CD4-positive, CD25-positive, alpha-beta regulatory T cell (primary cell): ENCODE measurements at regions not wholly inside any gene's neighbourhood (a gene's known extent, or its start where the extent isn't known, plus 50 kb on each side); places are given as distances from the start of the nearest gene placed in this dataset.

Source experiments
- ATAC-seq, 2 donors: fragments of 150-1000 bp; cut with Tn5 transposase; one replicate each; pipeline ENCODE4 v1.10.0; 2021; ENCODE audit warnings: low read depth in 2 of 2, moderate number of reproducible peaks in 2 of 2, moderate library complexity in 1 of 2
- DNase-seq, 3 donors: peaks; one replicate each; pipeline versions ENCODE4 v3.0.0 to v3.0.0-alpha.2; 2012 to 2022; ENCODE audit warnings: mixed read lengths in 1 of 3
- H3K27ac ChIP-seq: one replicate; pipeline ENCODE4 v1.7.0; 2013; ENCODE audit warnings: mild to moderate bottlenecking, low read length; ENCODE audit not compliant: insufficient read depth, poor library complexity, severe bottlenecking
- H3K27me3 ChIP-seq: one replicate; pipeline ENCODE4 v1.7.0; 2013; ENCODE audit warnings: low read length; ENCODE audit not compliant: control insufficient read depth, insufficient read depth
- H3K36me3 ChIP-seq: one replicate; pipeline ENCODE4 v1.7.0; 2013; ENCODE audit warnings: mild to moderate bottlenecking, low read length, moderate library complexity; ENCODE audit not compliant: control insufficient read depth, insufficient read depth
- H3K4me1 ChIP-seq: 2 replicates; pipeline ENCODE4 v1.7.0; 2013; ENCODE audit warnings: mild to moderate bottlenecking, low read length; ENCODE audit not compliant: insufficient read depth, control insufficient read depth, poor library complexity, severe bottlenecking
- H3K4me3 ChIP-seq: one replicate; pipeline ENCODE4 v1.7.0; 2013; ENCODE audit warnings: low read depth, mild to moderate bottlenecking, low read length, moderate library complexity
- H3K9me3 ChIP-seq, 2 experiments: 1 replicate in 1 of 2; 2 replicates in 1 of 2; pipeline ENCODE4 v1.7.0; 2013; ENCODE audit warnings: low read length in 2 of 2, mild to moderate bottlenecking in 1 of 2, moderate library complexity in 1 of 2; ENCODE audit not compliant: control insufficient read depth in 2 of 2
- H3K27ac Mint-ChIP-seq, 3 donors: one replicate each; pipeline ENCODE4 v1.8.0; 2020 to 2022; ENCODE audit warnings: mild to moderate bottlenecking in 3 of 3, mixed read lengths in 3 of 3, moderate library complexity in 2 of 3
- H3K27me3 Mint-ChIP-seq: one replicate; pipeline ENCODE4 v1.8.0; 2022; ENCODE audit warnings: mild to moderate bottlenecking, mixed read lengths
- H3K36me3 Mint-ChIP-seq: one replicate; pipeline ENCODE4 v1.8.0; 2020; ENCODE audit warnings: mixed read lengths
- H3K4me1 Mint-ChIP-seq, 4 donors: one replicate each; pipeline ENCODE4 v1.8.0; 2020 to 2022; ENCODE audit warnings: mixed read lengths in 4 of 4, mild to moderate bottlenecking in 1 of 4
- H3K4me3 Mint-ChIP-seq, 4 donors: one replicate each; pipeline ENCODE4 v1.8.0; 2020 to 2022; ENCODE audit warnings: mild to moderate bottlenecking in 4 of 4, mixed read lengths in 4 of 4, moderate library complexity in 3 of 4
- H3K9me3 Mint-ChIP-seq, 7 donors: one replicate each; pipeline ENCODE4 v1.8.0; 2020 to 2022; ENCODE audit warnings: mixed read lengths in 7 of 7, mild to moderate bottlenecking in 3 of 7, moderate library complexity in 2 of 7

- Mint-ChIP-seq H3K4me3 (no peak overlapping the region), H3K36me3 (no peaks in the 10 kb centered on the region), H3K27me3 (peaks cover 6% of the 10 kb centered on the region), H3K9me3 (no peaks in the 10 kb centered on the region), H3K27ac (no peak overlapping the region), H3K4me1 (no peaks in the 10 kb centered on the region)
- no peak overlapping the region for H3K27ac ChIP-seq
- no peak for ATAC-seq
- DNase-seq = no peak
- no peaks in the 10 kb centered on the region for H3K27me3 ChIP-seq
- H3K36me3 ChIP-seq = no peaks in the 10 kb centered on the region
- no peak overlapping the region for H3K4me3 ChIP-seq
- no peaks in the 10 kb centered on the region for H3K4me1 ChIP-seq
- no peaks in the 10 kb centered on the region for H3K9me3 ChIP-seq
Measured at GRCh38 chr2:120613742-120614571, 121.7 kb upstream of the GLI2 start.

GRCh38 chr2:120614901-120615300 lies 120.8 kb upstream of the GLI2 start:
- peaks cover 6% of the 10 kb centered on the region for H3K27me3 Mint-ChIP-seq
- H3K4me3 Mint-ChIP-seq = no peak overlapping the region

GRCh38 chr2:120616261-120616660 lies 119.4 kb upstream of the GLI2 start:
- Mint-ChIP-seq H3K9me3 (no peaks in the 10 kb centered on the region), H3K27me3 (peaks cover 6% of the 10 kb centered on the region)
- ATAC-seq = no peak

More at GRCh38 chr2:120614901-120615300, 120.8 kb upstream of the GLI2 start:
- Histone ChIP-seq H3K4me3 (no peak overlapping the region), H3K4me1 (no peaks in the 10 kb centered on the region), H3K36me3 (no peaks in the 10 kb centered on the region), H3K9me3 (no peaks in the 10 kb centered on the region), H3K27ac (no peak overlapping the region), H3K27me3 (no peaks in the 10 kb centered on the region)
- ATAC-seq (no peak), DNase-seq (no peak)
- Mint-ChIP-seq H3K4me1 (no peaks in the 10 kb centered on the region), H3K27ac (no peak overlapping the region), H3K36me3 (no peaks in the 10 kb centered on the region), H3K9me3 (no peaks in the 10 kb centered on the region)

GRCh38 chr2:120617055-120617454 lies 118.6 kb upstream of the GLI2 start:
- Histone ChIP-seq H3K4me3 (no peak overlapping the region), H3K9me3 (no peaks in the 10 kb centered on the region), H3K36me3 (no peaks in the 10 kb centered on the region), H3K27ac (no peak overlapping the region), H3K27me3 (no peaks in the 10 kb centered on the region), H3K4me1 (no peaks in the 10 kb centered on the region)
- Mint-ChIP-seq H3K27ac (no peak overlapping the region), H3K4me3 (no peak overlapping the region), H3K36me3 (no peaks in the 10 kb centered on the region), H3K9me3 (no peaks in the 10 kb centered on the region), H3K4me1 (no peaks in the 10 kb centered on the region), H3K27me3 (peaks cover 6% of the 10 kb centered on the region)
- ATAC-seq (no peak), DNase-seq (no peak)

More at GRCh38 chr2:120616261-120616660, 119.4 kb upstream of the GLI2 start:
- H3K4me1 ChIP-seq = no peaks in the 10 kb centered on the region
- no peaks in the 10 kb centered on the region for H3K4me1 Mint-ChIP-seq
- H3K4me3 Mint-ChIP-seq = no peak overlapping the region
- H3K4me3 ChIP-seq = no peak overlapping the region
- H3K9me3 ChIP-seq = no peaks in the 10 kb centered on the region
- no peak overlapping the region for H3K27ac ChIP-seq
- H3K36me3 ChIP-seq = no peaks in the 10 kb centered on the region
- DNase-seq = no peak
- no peaks in the 10 kb centered on the region for H3K27me3 ChIP-seq
- no peak overlapping the region for H3K27ac Mint-ChIP-seq
- H3K36me3 Mint-ChIP-seq = no peaks in the 10 kb centered on the region

GRCh38 chr2:120618830-120619229 lies 116.8 kb upstream of the GLI2 start:
- no peaks in the 10 kb centered on the region for H3K4me1 ChIP-seq
- H3K27me3 ChIP-seq = no peaks in the 10 kb centered on the region
- no peaks in the 10 kb centered on the region for H3K9me3 ChIP-seq
- no peak overlapping the region for H3K4me3 ChIP-seq
- Mint-ChIP-seq H3K27ac (no peak overlapping the region), H3K27me3 (no peaks in the 10 kb centered on the region), H3K9me3 (no peaks in the 10 kb centered on the region), H3K4me3 (no peak overlapping the region), H3K36me3 (no peaks in the 10 kb centered on the region), H3K4me1 (no peaks in the 10 kb centered on the region)
- H3K27ac ChIP-seq = no peak overlapping the region
- H3K36me3 ChIP-seq = no peaks in the 10 kb centered on the region
- ATAC-seq = no peak
- DNase-seq = no peak

- Histone ChIP-seq H3K9me3 (no peaks in the 10 kb centered on the region), H3K36me3 (no peaks in the 10 kb centered on the region), H3K4me3 (no peak overlapping the region), H3K4me1 (no peaks in the 10 kb centered on the region), H3K27me3 (no peaks in the 10 kb centered on the region), H3K27ac (no peak overlapping the region)
- H3K4me1 Mint-ChIP-seq = no peaks in the 10 kb centered on the region
- H3K9me3 Mint-ChIP-seq = no peaks in the 10 kb centered on the region
- no peak overlapping the region for H3K27ac Mint-ChIP-seq
- ATAC-seq (no peak), DNase-seq (no peak)
- H3K4me3 Mint-ChIP-seq = no peak overlapping the region
- no peaks in the 10 kb centered on the region for H3K27me3 Mint-ChIP-seq
- no peaks in the 10 kb centered on the region for H3K36me3 Mint-ChIP-seq
Measured at GRCh38 chr2:120619579-120619978, 116.1 kb upstream of the GLI2 start.

GRCh38 chr2:120620025-120620793 lies 115.5 kb upstream of the GLI2 start:
- no peak overlapping the region for H3K27ac Mint-ChIP-seq
- no peaks in the 10 kb centered on the region for H3K36me3 Mint-ChIP-seq
- H3K4me1 Mint-ChIP-seq = no peaks in the 10 kb centered on the region
- no peaks in the 10 kb centered on the region for H3K9me3 Mint-ChIP-seq
- DNase-seq (no peak), ATAC-seq (no peak)
- Histone ChIP-seq H3K27me3 (no peaks in the 10 kb centered on the region), H3K27ac (no peak overlapping the region), H3K4me3 (no peak overlapping the region), H3K9me3 (no peaks in the 10 kb centered on the region), H3K36me3 (no peaks in the 10 kb centered on the region), H3K4me1 (no peaks in the 10 kb centered on the region)
- no peaks in the 10 kb centered on the region for H3K27me3 Mint-ChIP-seq
- H3K4me3 Mint-ChIP-seq = no peak overlapping the region
